Activated T-helper 2 cell treated with anti-CD3 and anti-CD28 coated beads, Interferon-gamma antibody, Interleukin-2, Interleukin-4, amounts not matched to agents 10 μg/mL and 5 μg/mL and 100 μg/mL, durations not matched to agents 14 hours and 24 hours and 36 hours (primary cell): ENCODE measurements at regions not wholly inside any gene's neighbourhood (a gene's known extent, or its start where the extent isn't known, plus 50 kb on each side); places are given as distances from the start of the nearest gene placed in this dataset.

ENCODE experiments used
- DNase-seq: peaks from one replicate; pipeline ENCODE4 v3.0.0; 2021; ENCODE audit warnings: low spot score
- H3K27ac Mint-ChIP-seq: one replicate; pipeline ENCODE4 v1.8.0; 2021; ENCODE audit warnings: mixed read lengths
- H3K27me3 Mint-ChIP-seq: one replicate; pipeline ENCODE4 v1.8.0; 2021; ENCODE audit warnings: low read depth, mixed read lengths
- H3K36me3 Mint-ChIP-seq: one replicate; pipeline ENCODE4 v1.8.0; 2021; ENCODE audit warnings: low read depth, mixed read lengths
- H3K4me1 Mint-ChIP-seq: one replicate; pipeline ENCODE4 v1.8.0; 2021; ENCODE audit warnings: low read depth, mixed read lengths
- H3K4me3 Mint-ChIP-seq: one replicate; pipeline ENCODE4 v1.8.0; 2021; ENCODE audit warnings: low read depth, mild to moderate bottlenecking, moderate library complexity, mixed read lengths
- H3K9me3 Mint-ChIP-seq: one replicate; pipeline ENCODE4 v1.8.0; 2021; ENCODE audit warnings: mixed read lengths
- intact Hi-C: fragments of 100-400 bp; cut with micrococcal nuclease; formaldehyde crosslinking; loops from one replicate; pipeline ENCODE4 v1.15.1; 2023

DNA sequence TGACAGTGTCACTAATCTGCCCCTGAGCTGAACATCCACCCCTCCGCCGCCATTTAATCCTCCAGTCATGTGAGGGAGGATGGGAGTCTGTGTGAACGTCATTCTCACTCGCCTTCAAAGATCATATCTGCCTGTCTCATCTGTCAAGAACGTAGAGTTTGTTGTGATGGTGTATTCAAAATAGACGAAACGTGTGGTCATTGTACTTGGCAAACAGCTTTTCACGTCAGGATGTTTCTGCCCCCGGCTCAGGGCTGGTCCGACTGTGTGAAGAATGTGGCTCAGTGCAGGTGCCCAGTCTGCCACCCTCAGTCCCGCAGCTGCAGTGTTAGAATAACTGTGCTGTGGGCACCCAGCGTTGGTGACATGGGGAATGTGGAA, 148.0 kb downstream of the KCNJ12 start:
- H3K36me3 Mint-ChIP-seq, result no peaks in the 10 kb centered on the region
- intact Hi-C loops, result no loop called here
- DNase-seq, result no peak
- H3K4me3 Mint-ChIP-seq, result no peak overlapping the region
- H3K9me3 Mint-ChIP-seq, result no peaks in the 10 kb centered on the region
- H3K27ac Mint-ChIP-seq, result no peak overlapping the region
- peaks cover 7% of the 10 kb centered on the region for H3K27me3 Mint-ChIP-seq
- H3K4me1 Mint-ChIP-seq, result no peaks in the 10 kb centered on the region

DNA sequence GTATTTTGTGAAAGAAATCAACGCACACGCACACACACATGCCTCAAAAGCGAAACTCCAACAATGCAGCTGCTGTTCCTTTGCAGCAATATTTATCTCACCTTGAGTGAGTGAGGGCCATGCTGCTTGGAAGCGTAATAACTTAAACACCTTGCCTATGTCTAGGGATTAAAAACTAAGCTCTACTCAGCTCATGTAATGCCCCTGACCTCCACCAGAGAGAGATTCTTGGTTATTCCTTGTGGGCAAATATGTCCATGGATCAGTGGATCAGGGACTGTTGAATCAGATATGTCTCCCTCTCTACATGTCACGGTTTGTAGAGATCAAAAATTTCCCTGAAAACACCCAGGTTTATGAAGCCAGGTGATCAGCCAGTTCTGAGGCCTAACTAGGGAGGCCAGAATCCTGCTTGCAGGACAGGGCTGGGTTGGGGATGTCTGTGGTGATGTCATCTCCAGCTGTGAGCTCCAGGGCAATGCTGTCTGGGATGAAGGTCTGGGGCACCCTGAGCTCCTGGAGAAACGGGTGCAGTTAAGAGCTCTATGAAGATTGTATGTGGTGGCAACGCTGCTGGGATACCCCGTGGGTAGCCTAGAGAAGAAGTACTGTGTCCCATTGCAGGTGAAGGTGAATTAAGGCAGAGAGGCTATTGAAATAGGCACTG, 149.4 kb downstream of the KCNJ12 start:
- no peaks in the 10 kb centered on the region for H3K9me3 Mint-ChIP-seq
- DNase-seq, result no peak
- peaks cover 4% of the 10 kb centered on the region for H3K27me3 Mint-ChIP-seq
- no peaks in the 10 kb centered on the region for H3K4me1 Mint-ChIP-seq
- no peaks in the 10 kb centered on the region for H3K36me3 Mint-ChIP-seq
- H3K27ac Mint-ChIP-seq, result no peak overlapping the region
- H3K4me3 Mint-ChIP-seq, result no peak overlapping the region
- intact Hi-C loops, result no loop called here

DNA sequence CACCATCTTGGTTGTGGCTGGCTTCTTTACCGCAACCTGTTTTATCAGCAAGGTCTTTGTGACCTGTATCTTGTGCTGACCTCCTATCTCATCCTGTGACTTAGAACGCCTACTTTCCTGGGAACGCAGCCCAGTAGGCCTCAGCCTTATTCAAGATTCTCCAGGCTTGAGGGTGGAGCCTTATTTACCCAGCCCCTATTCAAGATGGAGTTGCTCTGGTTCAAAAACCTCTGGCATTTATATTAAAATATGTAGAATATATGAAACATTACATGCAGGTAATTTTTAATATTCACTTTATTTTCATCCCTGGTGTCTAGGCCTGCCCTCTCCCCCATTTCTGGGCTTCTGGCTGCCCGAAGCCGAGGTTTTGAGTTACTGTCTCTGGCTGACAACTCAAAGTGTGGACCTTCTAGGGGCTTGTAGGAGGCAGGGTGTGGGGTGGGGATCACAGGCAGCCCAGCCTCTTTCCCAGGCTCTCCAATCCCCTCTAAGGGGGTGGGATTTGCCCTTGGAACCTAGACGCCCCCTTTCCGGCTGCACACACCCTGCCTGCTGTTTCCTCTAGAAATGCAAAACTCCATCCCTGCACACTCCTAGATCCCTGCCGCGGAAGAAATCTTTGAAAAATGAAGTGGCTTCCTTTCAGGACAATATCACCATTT, 152.0 kb downstream of the KCNJ12 start:
- DNase-seq, result no peak
- H3K27me3 Mint-ChIP-seq, result peaks cover 2% of the 10 kb centered on the region
- H3K36me3 Mint-ChIP-seq, result peaks cover 7% of the 10 kb centered on the region
- intact Hi-C loops, result no loop called here
- no peak overlapping the region for H3K27ac Mint-ChIP-seq
- no peak overlapping the region for H3K4me3 Mint-ChIP-seq
- H3K9me3 Mint-ChIP-seq, result no peaks in the 10 kb centered on the region
- H3K4me1 Mint-ChIP-seq, result peaks cover 7% of the 10 kb centered on the region

DNA sequence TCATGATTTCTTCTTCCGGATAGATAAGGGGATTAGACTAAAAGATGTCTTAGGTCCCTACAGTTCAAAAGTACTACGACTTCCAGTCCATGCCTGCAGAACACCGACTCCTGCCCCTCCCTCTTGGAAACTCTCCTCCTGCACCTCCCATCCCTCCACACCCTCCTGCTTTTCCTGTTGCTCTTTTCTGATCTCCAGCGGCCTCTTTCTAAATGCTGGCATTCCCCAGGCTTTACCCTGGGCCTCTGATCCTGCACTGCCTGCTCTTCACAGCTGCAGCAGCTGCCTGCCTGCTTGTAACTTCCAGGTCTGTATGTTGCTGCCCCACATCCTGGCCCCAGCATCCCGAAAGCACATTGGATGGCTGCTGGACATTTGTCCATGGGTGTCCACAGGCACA, 154.2 kb downstream of the KCNJ12 start:
- H3K4me3 Mint-ChIP-seq, result no peak overlapping the region
- no peak for DNase-seq
- H3K36me3 Mint-ChIP-seq, result peaks cover 24% of the 10 kb centered on the region
- intact Hi-C loops, result no loop called here
- H3K27me3 Mint-ChIP-seq, result no peaks in the 10 kb centered on the region
- no peaks in the 10 kb centered on the region for H3K9me3 Mint-ChIP-seq
- no peak overlapping the region for H3K27ac Mint-ChIP-seq
- peaks cover 11% of the 10 kb centered on the region for H3K4me1 Mint-ChIP-seq

DNA sequence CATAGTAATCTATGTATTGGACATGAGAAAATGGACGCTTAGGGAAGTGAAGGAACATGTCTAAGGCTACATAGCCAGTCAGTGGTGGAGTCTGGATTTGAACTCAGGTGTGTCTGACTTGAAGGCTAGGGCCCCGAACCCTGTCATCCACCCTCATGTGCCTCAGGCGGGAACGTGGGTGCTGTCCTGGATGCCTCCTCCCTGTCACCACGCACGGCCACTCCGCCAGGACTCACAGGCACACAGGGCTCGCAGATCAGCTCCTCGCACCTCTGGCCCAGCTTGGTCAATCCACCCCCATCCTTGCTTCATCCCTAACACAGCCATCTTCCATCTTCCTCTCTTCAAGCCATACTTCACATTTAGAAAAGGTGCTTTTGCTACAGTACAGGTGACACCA, 154.7 kb downstream of the KCNJ12 start:
- Mint-ChIP-seq H3K9me3 (peaks cover under 1% of the 10 kb centered on the region), H3K4me3 (no peak overlapping the region), H3K4me1 (peaks cover 12% of the 10 kb centered on the region), H3K27ac (no peak overlapping the region), H3K27me3 (no peaks in the 10 kb centered on the region), H3K36me3 (peaks cover 28% of the 10 kb centered on the region)
- DNase-seq, result no peak
- intact Hi-C loops, result no loop called here

DNA sequence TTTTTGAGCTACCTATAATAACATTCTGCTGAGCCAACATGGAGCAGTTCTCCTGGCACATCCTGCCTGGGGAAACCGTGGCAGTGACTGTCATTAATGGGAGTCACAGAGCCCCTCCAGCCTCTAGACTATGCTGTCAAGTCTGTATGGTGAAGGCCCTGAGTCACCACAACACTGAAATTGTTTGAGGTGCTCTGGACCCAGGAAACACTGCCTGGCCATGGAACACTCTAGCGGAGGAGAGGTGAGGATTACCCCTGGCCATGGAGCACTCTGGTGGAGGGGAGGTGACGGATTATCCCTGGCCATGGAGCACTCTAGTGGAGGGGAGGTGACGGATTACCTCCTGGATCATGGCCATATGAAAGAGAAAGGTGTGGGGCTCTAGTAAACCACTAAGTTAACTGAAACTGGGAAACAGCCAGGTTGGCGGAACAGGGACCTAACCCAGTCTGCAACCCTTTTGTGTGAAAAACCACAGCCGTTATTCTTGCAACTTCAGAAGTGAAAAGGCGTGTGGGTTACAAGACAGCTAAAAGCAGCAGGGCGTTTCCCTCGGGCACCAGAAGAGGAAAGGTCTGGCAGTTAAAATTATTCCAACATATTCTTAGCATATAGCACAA, 156.7 kb downstream of the KCNJ12 start:
- H3K27ac Mint-ChIP-seq, result no peak overlapping the region
- no peaks in the 10 kb centered on the region for H3K27me3 Mint-ChIP-seq
- DNase-seq, result no peak
- peaks cover 20% of the 10 kb centered on the region for H3K9me3 Mint-ChIP-seq
- H3K4me3 Mint-ChIP-seq, result no peak overlapping the region
- H3K4me1 Mint-ChIP-seq, result peaks cover 18% of the 10 kb centered on the region
- intact Hi-C loops, result no loop called here
- H3K36me3 Mint-ChIP-seq, result peaks cover 47% of the 10 kb centered on the region

DNA sequence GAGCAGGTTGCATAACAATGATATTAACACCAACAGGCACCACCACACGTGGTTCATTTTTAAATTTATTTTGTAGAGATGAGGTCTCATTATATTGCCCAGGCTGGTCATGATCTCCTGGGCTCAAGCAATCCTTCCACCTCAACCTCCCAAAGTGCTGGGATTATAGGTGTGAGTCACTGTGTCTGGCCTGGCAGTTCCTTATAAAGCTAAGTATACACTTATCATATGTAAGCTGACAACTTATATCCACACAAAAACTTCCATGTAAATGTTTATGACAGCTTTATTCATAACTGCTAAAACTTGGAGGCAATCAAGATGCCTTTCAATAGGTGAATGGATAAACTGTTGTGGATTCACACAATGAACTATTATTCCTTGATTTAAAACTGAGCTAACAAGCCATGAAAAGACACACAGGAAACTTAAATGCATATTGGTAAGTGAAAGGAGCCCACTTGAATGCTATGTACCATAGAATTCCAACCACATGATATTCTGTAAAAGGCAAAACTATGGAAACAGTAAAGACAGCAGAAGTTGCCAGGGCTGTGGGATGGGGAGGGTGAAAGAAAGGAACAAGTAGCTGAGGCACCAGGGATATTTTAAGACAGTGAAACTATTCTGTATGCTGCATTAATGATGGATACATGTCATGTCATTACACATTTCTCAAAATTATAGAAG, 156.5 kb upstream of the KCNJ18 start:
- H3K4me3 Mint-ChIP-seq, result no peak overlapping the region
- H3K27me3 Mint-ChIP-seq, result no peaks in the 10 kb centered on the region
- H3K27ac Mint-ChIP-seq, result no peak overlapping the region
- intact Hi-C loops, result no loop called here
- peaks cover 27% of the 10 kb centered on the region for H3K9me3 Mint-ChIP-seq
- H3K4me1 Mint-ChIP-seq, result peaks cover 30% of the 10 kb centered on the region
- H3K36me3 Mint-ChIP-seq, result peaks cover 58% of the 10 kb centered on the region
- DNase-seq, result no peak

DNA sequence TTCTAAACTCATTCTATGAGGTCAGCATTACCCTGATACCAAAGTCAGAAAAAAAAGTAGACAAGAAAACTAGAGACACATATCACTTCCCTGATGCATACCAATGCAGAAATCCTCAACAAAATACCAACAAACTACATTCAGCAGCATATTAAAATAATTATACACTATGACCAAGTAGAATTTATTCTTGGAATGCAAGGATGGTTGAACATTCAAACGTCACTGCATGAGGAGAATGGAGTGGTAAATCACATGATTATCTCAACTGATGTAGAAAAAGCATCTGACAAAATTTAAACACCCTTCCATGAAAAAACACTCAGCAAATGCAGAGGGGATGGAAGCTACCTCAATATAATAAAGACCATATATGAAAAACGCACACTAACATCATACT, 155.0 kb upstream of the KCNJ18 start:
- Mint-ChIP-seq H3K9me3 (peaks cover 27% of the 10 kb centered on the region), H3K36me3 (peaks cover 54% of the 10 kb centered on the region), H3K4me3 (no peak overlapping the region), H3K27ac (no peak overlapping the region), H3K27me3 (no peaks in the 10 kb centered on the region), H3K4me1 (peaks cover 30% of the 10 kb centered on the region)
- DNase-seq, result no peak
- intact Hi-C loops, result no loop called here

DNA sequence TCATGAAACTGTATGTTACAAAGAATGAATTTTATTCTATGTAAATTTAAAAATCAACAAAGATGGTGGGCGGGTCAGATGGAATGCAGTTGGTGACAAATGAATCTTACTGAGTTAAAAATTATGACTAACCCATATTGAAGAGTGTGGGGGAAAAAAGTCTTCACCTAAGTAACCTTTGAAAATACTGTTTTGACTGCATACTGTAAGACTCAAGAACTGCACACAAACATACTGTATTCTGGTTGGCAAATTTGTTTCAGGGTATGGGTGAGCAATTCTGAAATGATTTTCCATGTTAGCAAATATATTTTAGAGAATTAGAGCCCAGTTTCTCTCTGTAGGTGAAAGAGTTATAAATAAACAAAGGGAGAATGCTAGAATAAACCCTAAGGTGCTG, 153.7 kb upstream of the KCNJ18 start:
- intact Hi-C loops, result loop anchor here (1.0 kb wide), 1 partner anchor 12 kb away; no protein-coding TSS in a partner anchor
- Mint-ChIP-seq H3K36me3 (peaks cover 62% of the 10 kb centered on the region), H3K4me3 (no peak overlapping the region), H3K27ac (no peak overlapping the region), H3K4me1 (peaks cover 19% of the 10 kb centered on the region), H3K27me3 (no peaks in the 10 kb centered on the region), H3K9me3 (peaks cover 27% of the 10 kb centered on the region)
- DNase-seq, result no peak

DNA sequence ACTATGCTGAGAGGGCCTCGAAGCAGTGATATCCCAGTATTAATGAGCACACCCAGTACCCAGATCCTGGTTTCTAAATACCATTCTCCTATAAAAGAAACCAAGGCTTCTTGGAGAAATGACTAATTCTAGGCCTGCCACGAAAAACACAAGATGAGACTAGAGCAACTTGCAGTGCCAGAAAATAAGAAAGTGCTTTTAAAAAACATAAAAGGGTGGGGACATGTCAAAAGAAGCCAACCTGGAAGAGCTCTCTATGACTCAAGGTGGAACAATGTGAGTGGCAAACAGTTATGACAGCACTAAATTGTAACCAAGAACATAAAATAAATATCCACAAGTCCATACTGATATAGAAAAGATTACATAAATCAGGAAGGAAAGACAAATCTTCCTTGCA, 153.2 kb upstream of the KCNJ18 start:
- Mint-ChIP-seq H3K36me3 (peaks cover 60% of the 10 kb centered on the region), H3K9me3 (peaks cover 27% of the 10 kb centered on the region), H3K27ac (no peak overlapping the region), H3K27me3 (no peaks in the 10 kb centered on the region), H3K4me3 (no peak overlapping the region), H3K4me1 (peaks cover 19% of the 10 kb centered on the region)
- intact Hi-C loops, result no loop called here
- DNase-seq, result no peak

DNA sequence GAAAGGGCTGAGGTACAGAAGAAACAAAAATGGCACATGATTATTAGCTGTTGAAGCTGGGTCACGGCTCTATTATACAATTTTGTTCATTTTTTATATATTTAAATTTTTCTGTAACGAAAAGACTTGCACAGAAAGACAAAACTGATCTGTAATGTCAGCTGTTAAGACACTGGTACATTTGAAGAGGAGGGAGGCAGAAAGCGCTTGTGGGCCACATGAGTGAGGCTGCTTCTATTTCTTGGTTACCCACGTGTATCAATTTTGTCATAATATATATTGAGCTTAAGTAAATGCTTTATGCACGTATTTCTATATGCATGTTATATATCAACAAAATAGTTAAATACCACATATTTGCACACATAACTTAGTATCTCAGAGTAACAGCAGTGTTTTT, 151.8 kb upstream of the KCNJ18 start:
- H3K36me3 Mint-ChIP-seq, result peaks cover 57% of the 10 kb centered on the region
- intact Hi-C loops, result no loop called here
- H3K9me3 Mint-ChIP-seq, result peaks cover 27% of the 10 kb centered on the region

DNA sequence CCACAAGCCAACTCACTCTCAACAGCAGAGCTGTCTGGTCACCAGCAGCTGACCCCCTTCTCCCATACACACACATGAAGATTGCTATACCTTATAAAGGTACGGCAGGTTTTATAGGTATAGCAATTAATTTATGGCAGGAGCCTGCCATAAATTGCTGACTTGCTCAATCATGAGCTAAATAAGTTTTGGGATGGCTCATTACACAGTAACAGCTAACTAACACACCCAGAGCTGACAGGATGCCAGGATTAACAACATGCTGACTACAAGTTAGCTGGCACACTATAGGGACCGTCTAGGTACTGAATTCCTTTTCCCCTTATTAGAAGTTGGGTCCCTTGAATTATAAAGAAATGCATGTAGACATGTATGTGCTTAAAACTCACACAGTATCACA, 150.3 kb upstream of the KCNJ18 start:
- intact Hi-C loops, result no loop called here
- H3K27me3 Mint-ChIP-seq, result no peaks in the 10 kb centered on the region
- H3K36me3 Mint-ChIP-seq, result peaks cover 53% of the 10 kb centered on the region
- H3K27ac Mint-ChIP-seq, result no peak overlapping the region
- no peak for DNase-seq
- peaks cover 14% of the 10 kb centered on the region for H3K9me3 Mint-ChIP-seq
- H3K4me1 Mint-ChIP-seq, result peaks cover 15% of the 10 kb centered on the region
- no peak overlapping the region for H3K4me3 Mint-ChIP-seq

More for the DNA sequence above, 151.8 kb upstream of the KCNJ18 start:
- Mint-ChIP-seq H3K27me3 (no peaks in the 10 kb centered on the region), H3K4me3 (no peak overlapping the region), H3K4me1 (peaks cover 19% of the 10 kb centered on the region), H3K27ac (no peak overlapping the region)
- no peak for DNase-seq

DNA sequence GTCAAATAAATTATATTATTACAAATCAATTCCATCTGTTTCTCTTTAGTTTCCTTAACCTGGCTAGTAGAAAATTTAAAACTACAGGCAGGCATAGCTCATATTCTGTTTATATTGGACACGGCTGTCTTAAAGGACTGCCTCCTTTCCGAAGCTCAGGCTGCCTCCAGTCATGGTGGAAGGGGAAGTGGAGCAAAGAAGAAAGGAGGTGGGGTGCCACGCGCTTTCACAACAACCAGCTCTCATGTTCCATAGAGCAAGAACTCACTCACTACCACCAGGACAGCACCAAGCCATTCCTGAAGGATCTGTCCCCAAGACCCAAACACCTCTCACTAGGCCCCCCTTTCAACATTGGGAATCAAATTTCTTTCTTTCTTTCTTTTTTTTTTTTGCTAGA, 149.3 kb upstream of the KCNJ18 start:
- H3K36me3 Mint-ChIP-seq, result peaks cover 47% of the 10 kb centered on the region
- intact Hi-C loops, result no loop called here
- no peak overlapping the region for H3K4me3 Mint-ChIP-seq

More for the DNA sequence above, 149.3 kb upstream of the KCNJ18 start:
- Mint-ChIP-seq H3K27me3 (no peaks in the 10 kb centered on the region), H3K27ac (no peak overlapping the region), H3K9me3 (peaks cover 6% of the 10 kb centered on the region), H3K4me1 (peaks cover 16% of the 10 kb centered on the region)
- no peak for DNase-seq
